NB4 (cell line): ENCODE measurements at regions not wholly inside any gene's neighbourhood (a gene's known extent, or its start where the extent isn't known, plus 50 kb on each side); places are given as distances from the start of the nearest gene placed in this dataset.
"Not testable (repeated sequence)": the region's sequence is repeated elsewhere in the genome, so short reads cannot be mapped to it uniquely, and the experiment has no call there.

ENCODE experiments used
- DNase-seq: peaks from one replicate; pipeline ENCODE4 v3.0.0; 2010; ENCODE audit warnings: low read depth
- H3K4me3 ChIP-seq: one replicate; pipeline ENCODE4 v1.5.1; 2011; ENCODE audit warnings: mild to moderate bottlenecking, low read depth, low read length, moderate library complexity
- MYC ChIP-seq: IDR thresholded peaks from 2 replicates; pipeline ENCODE4 v1.6.1; 2011; ENCODE audit warnings: low read depth, low read length
- POLR2A ChIP-seq: IDR thresholded peaks from 2 replicates; pipeline ENCODE4 v1.6.1; 2011; ENCODE audit warnings: mild to moderate bottlenecking; ENCODE audit not compliant: insufficient read length; ENCODE audit errors: extremely low read depth
- TF ChIP-seq, protein P1 (sequence below): IDR thresholded peaks from one replicate; pipeline ENCODE4 v1.5.1; 2012; ENCODE audit warnings: low read depth, low read length
- TF ChIP-seq, protein P2 (sequence below): IDR thresholded peaks from 2 replicates; pipeline ENCODE4 v1.6.1; 2011; ENCODE audit warnings: low read depth, low read length

DNA sequence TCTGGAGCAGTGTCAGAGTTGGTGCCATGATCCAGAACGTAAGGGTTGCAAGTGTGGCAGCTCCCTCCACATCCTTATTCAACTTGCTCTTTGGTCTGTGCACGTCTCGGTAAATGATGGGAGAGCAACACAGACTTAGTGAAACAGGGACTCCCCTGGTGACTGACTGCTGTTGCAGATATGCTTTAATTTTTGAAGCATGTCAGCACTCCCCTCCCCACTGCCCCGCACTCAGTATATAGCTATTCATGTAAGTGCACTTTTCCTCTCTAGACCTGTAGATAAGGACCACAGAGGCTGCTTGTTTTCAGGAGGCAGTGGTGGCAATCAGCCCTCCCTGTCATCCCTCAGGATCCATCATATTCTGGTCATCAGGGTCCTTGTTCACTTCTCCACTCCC, 470.9 kb downstream of the IRS2 start:
- TF ChIP-seq POLR2A = no peak
- no peak overlapping the region for H3K4me3 ChIP-seq
- no peak for DNase-seq

DNA sequence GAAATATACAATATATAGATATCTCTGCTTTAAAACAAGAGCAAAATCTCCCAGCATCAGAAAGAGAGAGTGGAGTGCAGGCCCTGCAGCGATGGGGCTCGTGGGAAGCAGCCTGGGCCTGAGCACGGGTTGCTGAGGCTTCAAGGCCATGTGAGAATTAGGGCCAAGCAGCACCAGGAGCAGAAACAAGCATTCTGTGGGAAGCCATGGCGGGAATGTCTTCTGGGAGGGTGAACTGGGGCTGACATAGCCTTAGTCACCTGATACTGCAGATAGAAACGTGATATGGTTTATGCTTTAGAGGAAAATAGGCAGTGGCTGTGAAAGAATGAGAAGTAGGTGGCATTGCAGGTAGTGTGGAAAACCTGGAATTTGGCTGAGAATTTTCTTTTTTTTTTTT, 472.3 kb downstream of the IRS2 start:
- DNase-seq = no peak
- no peak for TF ChIP-seq POLR2A
- TF ChIP-seq, protein P1, sequence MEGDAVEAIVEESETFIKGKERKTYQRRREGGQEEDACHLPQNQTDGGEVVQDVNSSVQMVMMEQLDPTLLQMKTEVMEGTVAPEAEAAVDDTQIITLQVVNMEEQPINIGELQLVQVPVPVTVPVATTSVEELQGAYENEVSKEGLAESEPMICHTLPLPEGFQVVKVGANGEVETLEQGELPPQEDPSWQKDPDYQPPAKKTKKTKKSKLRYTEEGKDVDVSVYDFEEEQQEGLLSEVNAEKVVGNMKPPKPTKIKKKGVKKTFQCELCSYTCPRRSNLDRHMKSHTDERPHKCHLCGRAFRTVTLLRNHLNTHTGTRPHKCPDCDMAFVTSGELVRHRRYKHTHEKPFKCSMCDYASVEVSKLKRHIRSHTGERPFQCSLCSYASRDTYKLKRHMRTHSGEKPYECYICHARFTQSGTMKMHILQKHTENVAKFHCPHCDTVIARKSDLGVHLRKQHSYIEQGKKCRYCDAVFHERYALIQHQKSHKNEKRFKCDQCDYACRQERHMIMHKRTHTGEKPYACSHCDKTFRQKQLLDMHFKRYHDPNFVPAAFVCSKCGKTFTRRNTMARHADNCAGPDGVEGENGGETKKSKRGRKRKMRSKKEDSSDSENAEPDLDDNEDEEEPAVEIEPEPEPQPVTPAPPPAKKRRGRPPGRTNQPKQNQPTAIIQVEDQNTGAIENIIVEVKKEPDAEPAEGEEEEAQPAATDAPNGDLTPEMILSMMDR = no peak
- TF ChIP-seq, protein P2, sequence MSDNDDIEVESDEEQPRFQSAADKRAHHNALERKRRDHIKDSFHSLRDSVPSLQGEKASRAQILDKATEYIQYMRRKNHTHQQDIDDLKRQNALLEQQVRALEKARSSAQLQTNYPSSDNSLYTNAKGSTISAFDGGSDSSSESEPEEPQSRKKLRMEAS = no peak
- TF ChIP-seq MYC = no peak

DNA sequence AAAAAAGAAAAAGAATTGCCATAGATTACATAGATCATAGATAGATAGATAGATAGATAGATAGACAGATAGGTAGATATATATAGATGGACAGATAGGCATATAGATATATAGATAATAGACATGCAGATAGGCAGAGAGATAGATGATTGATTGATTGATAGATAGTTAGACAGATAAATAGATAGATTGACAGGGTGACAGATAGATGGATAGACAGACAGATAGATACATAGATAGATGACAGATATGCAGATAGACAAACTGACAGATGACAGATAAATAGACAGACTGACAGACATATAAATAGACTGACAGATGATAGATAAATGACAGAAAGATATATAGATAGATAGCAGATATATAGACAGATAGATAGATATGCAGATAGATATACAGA, 474.0 kb downstream of the IRS2 start:
- DNase-seq = no peak
- TF ChIP-seq POLR2A (no peak), MYC (no peak)
- TF ChIP-seq, protein P2 = no peak
- TF ChIP-seq, protein P1 = no peak
- H3K4me3 ChIP-seq = no peak overlapping the region

More for the DNA sequence above, 472.3 kb downstream of the IRS2 start:
- no peak overlapping the region for H3K4me3 ChIP-seq

DNA sequence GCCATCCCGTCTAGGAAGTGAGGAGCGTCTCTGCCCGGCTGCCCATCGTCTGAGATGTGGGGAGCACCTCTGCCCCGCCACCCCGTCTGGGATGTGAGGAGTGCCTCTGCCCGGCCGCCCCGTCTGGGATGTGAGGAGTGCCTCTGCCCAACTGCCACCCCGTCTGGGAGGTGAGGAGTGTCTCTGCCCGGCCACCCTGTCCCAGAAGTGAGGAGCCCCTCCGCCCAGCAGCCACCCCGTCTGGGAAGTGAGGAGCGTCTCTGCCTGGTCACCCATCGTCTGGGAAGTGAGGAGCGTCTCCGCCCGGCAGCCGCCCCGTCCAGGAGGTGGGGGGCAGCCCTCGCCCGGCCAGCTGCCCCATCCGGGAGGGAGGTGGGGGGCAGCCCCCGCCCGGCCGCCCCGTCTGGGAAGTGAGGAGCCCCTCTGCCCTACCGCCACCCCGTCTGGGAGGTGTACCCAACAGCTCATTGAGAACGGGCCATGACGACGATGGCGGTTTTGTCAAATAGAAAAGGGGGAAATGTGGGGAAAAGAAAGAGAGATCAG, 474.9 kb downstream of the IRS2 start:
- DNase-seq, H3K4me3 ChIP-seq: not testable (repeated sequence)

DNA sequence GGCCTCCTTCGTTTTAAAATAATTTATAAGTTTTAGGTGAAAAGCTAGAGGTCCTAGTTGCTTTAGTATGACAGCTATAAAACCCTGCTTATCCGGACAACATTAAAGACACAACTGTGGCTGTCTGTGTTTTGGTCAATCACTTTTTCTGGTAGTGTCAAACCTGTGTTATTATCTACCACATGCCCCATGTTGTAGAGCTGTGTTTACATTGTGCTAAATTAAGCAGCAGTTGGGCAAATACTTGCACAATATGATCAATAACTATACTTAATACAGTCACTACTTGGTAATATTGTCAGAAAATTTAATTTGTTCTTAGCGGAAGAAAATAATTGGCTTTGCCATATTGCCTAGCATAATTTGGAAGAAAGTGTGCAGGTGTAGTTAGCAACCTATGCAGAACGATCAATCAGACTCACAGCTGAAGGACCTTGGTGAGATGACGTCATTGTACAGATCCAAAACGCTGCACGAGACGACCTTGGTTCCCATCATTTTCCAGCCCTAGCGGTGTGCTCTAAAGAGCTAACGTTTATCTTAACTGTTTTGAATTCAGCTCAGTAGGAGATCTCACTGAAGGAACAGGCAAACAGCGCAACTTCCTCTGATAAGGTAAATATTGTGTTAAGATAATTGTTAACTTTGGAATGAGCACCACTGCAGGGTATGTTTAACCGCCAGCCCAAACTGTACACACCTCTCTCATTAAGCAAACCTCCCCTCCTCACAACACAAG, 476.6 kb downstream of the IRS2 start:
- no peak for DNase-seq
- no peak overlapping the region for H3K4me3 ChIP-seq
- TF ChIP-seq, protein P2 = no peak
- no peak for TF ChIP-seq MYC
- no peak for TF ChIP-seq POLR2A
- TF ChIP-seq, protein P1 = no peak

DNA sequence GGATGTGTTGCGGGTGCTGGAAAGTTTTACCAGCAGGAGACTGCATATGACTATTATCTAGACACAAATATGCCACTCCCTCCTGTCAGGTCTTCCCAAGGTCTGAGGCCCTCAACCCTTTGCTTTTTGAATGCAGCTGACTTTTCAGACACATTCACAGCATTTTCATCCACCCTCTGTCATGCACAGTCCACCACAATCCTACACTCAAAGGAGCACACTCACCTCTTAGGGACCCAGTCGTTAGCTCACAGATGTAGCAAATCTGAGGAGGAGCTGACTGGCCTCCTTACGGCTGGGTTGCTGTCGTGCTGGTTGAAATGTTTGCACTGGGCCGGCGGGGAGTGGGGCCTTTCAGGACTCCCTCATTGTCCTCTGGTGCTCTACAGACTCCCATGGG, 479.4 kb downstream of the IRS2 start:
- H3K4me3 ChIP-seq = no peak overlapping the region
- TF ChIP-seq MYC (no peak), POLR2A (no peak)
- TF ChIP-seq, protein P2 = no peak
- TF ChIP-seq, protein P1 = no peak
- DNase-seq = no peak

DNA sequence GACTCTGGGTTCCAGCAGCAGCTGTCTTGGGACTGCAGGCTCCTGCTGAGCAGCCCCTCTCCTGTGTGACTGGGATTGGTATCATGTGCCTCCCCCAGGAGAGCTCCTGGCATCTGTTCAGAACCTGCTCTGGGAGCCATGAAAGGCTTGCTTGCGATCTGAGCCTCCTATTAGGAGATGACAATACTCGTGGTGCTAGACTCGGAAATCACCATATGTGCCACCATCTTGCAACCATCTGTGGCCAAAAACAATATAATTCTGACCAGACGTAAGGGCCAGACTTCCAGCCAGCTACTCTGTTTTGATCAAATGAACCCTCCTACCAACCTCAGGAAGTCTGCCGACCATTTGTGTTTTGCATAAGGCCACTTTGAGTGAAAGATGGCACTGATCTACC, 484.7 kb downstream of the IRS2 start:
- no peak overlapping the region for H3K4me3 ChIP-seq
- DNase-seq = no peak
- TF ChIP-seq, protein P2 = no peak
- TF ChIP-seq MYC (no peak), POLR2A (no peak)
- TF ChIP-seq, protein P1 = no peak
